Nephron progenitor cell (in vitro differentiated cells): ENCODE measurements at regions not wholly inside any gene's neighbourhood (a gene's known extent, or its start where the extent isn't known, plus 50 kb on each side); places are given as distances from the start of the nearest gene placed in this dataset.

Source experiments
- DNase-seq: peaks from one replicate; pipeline ENCODE4 v3.0.0; 2021
- H3K27ac Mint-ChIP-seq: 2 replicates; pipeline ENCODE4 v1.8.0; 2021; ENCODE audit warnings: mild to moderate bottlenecking, moderate library complexity, mixed read lengths
- H3K27me3 Mint-ChIP-seq: 2 replicates; pipeline ENCODE4 v1.8.0; 2021; ENCODE audit warnings: mild to moderate bottlenecking, low read depth, mixed read lengths; ENCODE audit not compliant: poor library complexity
- H3K36me3 Mint-ChIP-seq: 2 replicates; pipeline ENCODE4 v1.8.0; 2021; ENCODE audit warnings: low read depth, mixed read lengths
- H3K4me1 Mint-ChIP-seq: 2 replicates; pipeline ENCODE4 v1.8.0; 2021; ENCODE audit warnings: mixed read lengths
- H3K4me3 Mint-ChIP-seq: 2 replicates; pipeline ENCODE4 v1.8.0; 2021; ENCODE audit warnings: mild to moderate bottlenecking, moderate library complexity, mixed read lengths
- H3K9me3 Mint-ChIP-seq: 2 replicates; pipeline ENCODE4 v1.8.0; 2021; ENCODE audit warnings: mild to moderate bottlenecking, moderate library complexity, mixed read lengths
- CTCF ChIP-seq: fragments of 200-600 bp; sonication (generic); IDR thresholded peaks from 2 replicates; pipeline ENCODE4 v1.5.0; 2021; ENCODE audit warnings: antibody characterized with exemption

DNA sequence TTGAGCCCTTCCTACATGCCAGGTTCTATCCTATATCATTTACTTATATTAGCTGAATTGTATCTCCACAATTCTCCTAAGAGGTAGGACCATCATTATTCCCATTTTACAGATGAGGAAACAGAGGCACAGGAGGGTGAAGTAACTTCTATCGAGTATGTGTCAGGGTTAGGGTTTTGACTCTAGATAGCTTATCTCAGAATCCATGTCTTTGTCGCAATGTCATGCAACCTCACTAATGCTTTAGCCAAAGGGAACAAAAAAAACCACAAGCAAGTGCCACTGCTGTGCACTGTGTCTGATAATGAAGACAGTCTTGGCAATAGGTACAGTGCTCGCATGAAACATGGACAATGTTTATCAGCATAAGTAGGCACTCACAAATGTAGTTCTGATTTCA lies 95.4 kb upstream of the CLDN14 start:
- no peak for DNase-seq
- Mint-ChIP-seq H3K9me3 (peaks cover 3% of the 10 kb centered on the region), H3K4me1 (peaks cover 24% of the 10 kb centered on the region), H3K4me3 (no peak overlapping the region), H3K36me3 (no peaks in the 10 kb centered on the region), H3K27me3 (peaks cover 22% of the 10 kb centered on the region), H3K27ac (no peak overlapping the region)
- TF ChIP-seq CTCF, result no peak

DNA sequence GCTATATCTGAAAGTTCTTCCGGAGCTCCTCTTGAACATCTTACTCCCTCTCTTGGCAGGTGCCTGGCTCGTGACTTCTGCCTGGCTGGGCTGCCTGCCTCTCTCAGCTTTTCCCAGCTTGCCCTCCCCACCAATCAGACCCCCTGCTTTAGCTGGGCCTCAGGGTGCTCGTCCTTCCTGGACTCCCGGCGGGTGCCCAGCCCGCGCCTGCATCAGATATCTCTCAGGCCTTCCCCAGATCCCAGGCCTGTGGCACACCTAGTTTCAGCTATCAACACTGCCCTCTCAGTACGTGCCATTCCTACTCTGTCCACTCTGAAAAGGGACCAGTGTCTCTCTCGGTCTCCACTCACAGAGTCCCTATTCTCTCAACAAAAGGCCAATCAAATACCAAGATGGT lies 96.5 kb upstream of the CLDN14 start:
- Mint-ChIP-seq H3K9me3 (peaks cover 3% of the 10 kb centered on the region), H3K4me3 (no peak overlapping the region), H3K4me1 (peaks cover 19% of the 10 kb centered on the region), H3K36me3 (no peaks in the 10 kb centered on the region), H3K27me3 (peaks cover 22% of the 10 kb centered on the region), H3K27ac (no peak overlapping the region)
- no peak for DNase-seq
- no peak for TF ChIP-seq CTCF

GRCh38 chr21:36579898-36580297 lies 100.0 kb upstream of the CLDN14 start:
- Mint-ChIP-seq H3K4me3 (no peak overlapping the region), H3K9me3 (peaks cover 7% of the 10 kb centered on the region), H3K4me1 (peaks cover 7% of the 10 kb centered on the region), H3K27ac (no peak overlapping the region), H3K27me3 (peaks cover 30% of the 10 kb centered on the region), H3K36me3 (no peaks in the 10 kb centered on the region)
- no peak for DNase-seq
- no peak for TF ChIP-seq CTCF

DNA sequence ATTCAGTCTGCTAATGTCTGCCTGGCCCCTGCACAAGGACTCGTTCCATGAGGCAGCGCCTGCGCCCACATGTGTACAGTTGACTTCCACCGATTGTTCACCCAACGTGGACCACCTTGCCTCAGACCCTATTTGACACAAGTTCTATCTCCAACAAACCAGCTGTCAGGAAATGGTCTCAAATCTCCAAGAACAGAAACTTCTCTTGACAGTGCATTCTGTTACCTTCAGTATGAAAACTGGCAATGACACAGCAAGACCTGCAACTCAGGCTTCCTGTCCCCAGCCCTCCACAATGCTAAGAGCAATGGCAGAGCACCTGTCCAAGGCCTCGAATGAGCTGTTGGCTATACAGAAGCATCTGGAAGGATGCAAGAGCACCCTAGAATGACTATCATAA lies 102.3 kb upstream of the CLDN14 start:
- Mint-ChIP-seq H3K4me3 (no peak overlapping the region), H3K9me3 (peaks cover 16% of the 10 kb centered on the region), H3K36me3 (no peaks in the 10 kb centered on the region), H3K27me3 (peaks cover 30% of the 10 kb centered on the region), H3K4me1 (no peaks in the 10 kb centered on the region), H3K27ac (no peak overlapping the region)
- TF ChIP-seq CTCF, result no peak
- no peak for DNase-seq

- peaks cover 16% of the 10 kb centered on the region for H3K9me3 Mint-ChIP-seq
- H3K4me1 Mint-ChIP-seq, result no peaks in the 10 kb centered on the region
- no peak for TF ChIP-seq CTCF
- no peak for DNase-seq
- no peak overlapping the region for H3K4me3 Mint-ChIP-seq
- H3K27ac Mint-ChIP-seq, result no peak overlapping the region
- peaks cover 24% of the 10 kb centered on the region for H3K27me3 Mint-ChIP-seq
- H3K36me3 Mint-ChIP-seq, result no peaks in the 10 kb centered on the region
Observed at GRCh38 chr21:36583591-36583990, 103.7 kb upstream of the CLDN14 start.

- H3K27ac Mint-ChIP-seq, result no peak overlapping the region
- no peak for TF ChIP-seq CTCF
- H3K36me3 Mint-ChIP-seq, result no peaks in the 10 kb centered on the region
- peaks cover 5% of the 10 kb centered on the region for H3K4me1 Mint-ChIP-seq
- DNase-seq, result no peak
- peaks cover 29% of the 10 kb centered on the region for H3K27me3 Mint-ChIP-seq
- no peak overlapping the region for H3K4me3 Mint-ChIP-seq
- H3K9me3 Mint-ChIP-seq, result peaks cover 16% of the 10 kb centered on the region
Observed at GRCh38 chr21:36584980-36585940, 105.3 kb upstream of the CLDN14 start.
